Cerebellar nuclear complex (tissue), 1 donor: ENCODE measurements at regions not wholly inside any gene's neighbourhood (a gene's known extent, or its start where the extent isn't known, plus 50 kb on each side); places are given as distances from the start of the nearest gene placed in this dataset.
"Not testable (repeated sequence)": the region's sequence is repeated elsewhere in the genome, so short reads cannot be mapped to it uniquely, and the experiment has no call there.

Experiments used
- DNase-seq, 2 experiments: peaks; one replicate each; lab custom pipeline; 2025; lab: John Stamatoyannopoulos, UW

- DNase-seq: no peak
Measured at GRCh38 chr6:23752414-23752813, 373.6 kb upstream of the NRSN1 start.

GRCh38 chr6:23754197-23754596 is 371.8 kb upstream of the NRSN1 start:
- no peak for DNase-seq

- DNase-seq: no peak
Measured at GRCh38 chr6:23775127-23775526, 350.9 kb upstream of the NRSN1 start.

GRCh38 chr6:23783901-23784300 is 342.1 kb upstream of the NRSN1 start:
- no peak for DNase-seq

- no peak for DNase-seq
Measured at GRCh38 chr6:23784301-23784919, 341.6 kb upstream of the NRSN1 start.

GRCh38 chr6:23790756-23791155 is 335.3 kb upstream of the NRSN1 start:
- no peak for DNase-seq

GRCh38 chr6:23797041-23797440 is 329.0 kb upstream of the NRSN1 start:
- no peak for DNase-seq

- DNase-seq: not testable (repeated sequence)
Measured at GRCh38 chr6:23804289-23804688, 321.7 kb upstream of the NRSN1 start.

- not testable (repeated sequence) for DNase-seq
Measured at GRCh38 chr6:23821141-23821540, 304.9 kb upstream of the NRSN1 start.

GRCh38 chr6:23823421-23823820 is 302.6 kb upstream of the NRSN1 start:
- no peak for DNase-seq

- DNase-seq: no peak
Measured at GRCh38 chr6:23826572-23826971, 299.4 kb upstream of the NRSN1 start.

- no peak for DNase-seq
Measured at GRCh38 chr6:23828861-23829260, 297.2 kb upstream of the NRSN1 start.

- DNase-seq: no peak
Measured at GRCh38 chr6:23841116-23841515, 284.9 kb upstream of the NRSN1 start.

GRCh38 chr6:23842760-23843159 is 283.3 kb upstream of the NRSN1 start:
- DNase-seq: no peak

- no peak for DNase-seq
Measured at GRCh38 chr6:23851522-23851921, 274.5 kb upstream of the NRSN1 start.

- not testable (repeated sequence) for DNase-seq
Measured at GRCh38 chr6:23853566-23854133, 272.4 kb upstream of the NRSN1 start.

GRCh38 chr6:23854154-23854553 is 271.9 kb upstream of the NRSN1 start:
- not testable (repeated sequence) for DNase-seq

GRCh38 chr6:23855497-23856116 is 270.4 kb upstream of the NRSN1 start:
- DNase-seq: no peak

- DNase-seq: no peak
Measured at GRCh38 chr6:23870496-23870895, 255.5 kb upstream of the NRSN1 start.

- DNase-seq: no peak
Measured at GRCh38 chr6:23873161-23873560, 252.9 kb upstream of the NRSN1 start.

- no peak for DNase-seq
Measured at GRCh38 chr6:23875006-23875405, 251.0 kb upstream of the NRSN1 start.

GRCh38 chr6:23879816-23880215 is 246.2 kb upstream of the NRSN1 start:
- no peak for DNase-seq

GRCh38 chr6:23890543-23891227 is 235.3 kb upstream of the NRSN1 start:
- no peak for DNase-seq
